HEK293T (cell line): ENCODE measurements at regions not wholly inside any gene's neighbourhood (a gene's known extent, or its start where the extent isn't known, plus 50 kb on each side); places are given as distances from the start of the nearest gene placed in this dataset.
A peak's percentile ranks its signal among the peaks of the same experiment; 100 is the strongest.

Experiments used
- CTCF ChIA-PET: fragments of 350-600 bp; formaldehyde crosslinking; extraction: SDS; loops from one replicate; lab custom pipeline; 2021; ENCODE audit warnings: antibody characterized with exemption, inconsistent platforms; lab: Yijun Ruan, JAX
- POLR2A ChIA-PET: fragments of 350-600 bp; formaldehyde crosslinking; extraction: SDS; loops from one replicate; lab custom pipeline; 2020; ENCODE audit warnings: antibody characterized with exemption, inconsistent platforms; lab: Yijun Ruan, JAX
- DNase-seq: peaks from one replicate; pipeline ENCODE4 v3.0.0; 2012; ENCODE audit warnings: mixed read lengths; ENCODE audit errors: extremely low spot score
- ARNT ChIP-seq: fragments of 450-650 bp; IDR thresholded peaks from 2 replicates; pipeline ENCODE4 v1.6.1; 2017; ENCODE audit warnings: mild to moderate bottlenecking
- BHLHE40 ChIP-seq: fragments of 450-650 bp; IDR thresholded peaks from 2 replicates; pipeline ENCODE4 v1.6.1; 2016; ENCODE audit warnings: mild to moderate bottlenecking, moderate library complexity, borderline replicate concordance
- CTBP1 ChIP-seq: fragments of 450-650 bp; IDR thresholded peaks from 2 replicates; pipeline ENCODE4 v1.6.1; 2016; ENCODE audit warnings: borderline replicate concordance
- ELF4 ChIP-seq: fragments of 450-650 bp; IDR thresholded peaks from 2 replicates; pipeline ENCODE4 v1.6.1; 2017; ENCODE audit warnings: antibody characterized with exemption
- FOXA1 ChIP-seq: fragments of 450-650 bp; IDR thresholded peaks from 2 replicates; pipeline ENCODE4 v1.6.1; 2016; ENCODE audit warnings: mild to moderate bottlenecking
- FOXK2 ChIP-seq: fragments of 450-650 bp; IDR thresholded peaks from 2 replicates; pipeline ENCODE4 v1.6.1; 2016; ENCODE audit warnings: mild to moderate bottlenecking
- FOXM1 ChIP-seq: fragments of 450-650 bp; IDR thresholded peaks from 2 replicates; pipeline ENCODE4 v1.6.1; 2017; ENCODE audit warnings: mild to moderate bottlenecking, borderline replicate concordance
- HDGF ChIP-seq: fragments of 450-650 bp; IDR thresholded peaks from 2 replicates; pipeline ENCODE4 v1.6.1; 2017; ENCODE audit warnings: antibody characterized with exemption, borderline replicate concordance
- L3MBTL2 ChIP-seq: fragments of 450-650 bp; conservative IDR thresholded peaks from 2 replicates; pipeline ENCODE4 v1.6.1; 2016; ENCODE audit warnings: mild to moderate bottlenecking
- LEF1 ChIP-seq: fragments of 450-650 bp; IDR thresholded peaks from 2 replicates; pipeline ENCODE4 v1.6.1; 2017; ENCODE audit warnings: mild to moderate bottlenecking, borderline replicate concordance
- NFRKB ChIP-seq: fragments of 450-650 bp; IDR thresholded peaks from 2 replicates; pipeline ENCODE4 v1.6.1; 2016; ENCODE audit warnings: mild to moderate bottlenecking, moderate library complexity
- PKNOX1 ChIP-seq: fragments of 450-650 bp; IDR thresholded peaks from 2 replicates; pipeline ENCODE4 v1.6.1; 2016
- SP1 ChIP-seq: fragments of 450-650 bp; IDR thresholded peaks from 2 replicates; pipeline ENCODE4 v1.6.1; 2017
- SUZ12 ChIP-seq: fragments of 450-650 bp; IDR thresholded peaks from 2 replicates; pipeline ENCODE4 v1.6.1; 2016; ENCODE audit warnings: mild to moderate bottlenecking
- TARDBP ChIP-seq: fragments of 450-650 bp; IDR thresholded peaks from 2 replicates; pipeline ENCODE4 v1.6.1; 2016
- ZNF384 ChIP-seq: fragments of 450-650 bp; IDR thresholded peaks from 2 replicates; pipeline ENCODE4 v1.6.1; 2016

GRCh38 chr5:28779161-28779754, 1740.9 kb upstream of the CDH9 start:
- DNase-seq = no peak
- TF ChIP-seq SUZ12 = no peak
- TF ChIP-seq LEF1 = no peak
- no peak for TF ChIP-seq HDGF
- CTCF ChIA-PET = no interaction called here
- POLR2A ChIA-PET = no interaction called here

- CTCF ChIA-PET = interaction anchor here (0.6 kb wide), 2 partner anchors 414 to 893 kb away, joined by 3 to 4 read pairs; no protein-coding TSS in a partner anchor
- TF ChIP-seq TARDBP (no peak), FOXA1 (no peak), SUZ12 (no peak), ARNT (no peak), FOXK2 (no peak), CTBP1 (no peak), FOXM1 (no peak), BHLHE40 (no peak), NFRKB (no peak), LEF1 (no peak), ELF4 (no peak)
- no peak for DNase-seq
- POLR2A ChIA-PET = no interaction called here
Measured at GRCh38 chr5:28770307-28770706, 1731.9 kb upstream of the CDH9 start.

- DNase-seq = peak; percentile 6
- CTCF ChIA-PET = no interaction called here
Measured at GRCh38 chr5:28766565-28767158, 1728.3 kb upstream of the CDH9 start.

GRCh38 chr5:28751396-28751795, 1713.0 kb upstream of the CDH9 start:
- ChIA-PET POLR2A (no interaction called here), CTCF (no interaction called here)
- DNase-seq = no peak
- TF ChIP-seq L3MBTL2 (no peak), ZNF384 (no peak), TARDBP (no peak), SUZ12 (no peak), NFRKB (no peak), PKNOX1 (no peak), SP1 (no peak), HDGF (no peak)

More at GRCh38 chr5:28766565-28767158, 1728.3 kb upstream of the CDH9 start:
- TF ChIP-seq ZNF384 (no peak), LEF1 (no peak), SP1 (no peak), L3MBTL2 (no peak), SUZ12 (no peak), NFRKB (no peak), CTBP1 (no peak), HDGF (no peak), FOXA1 (no peak), ELF4 (no peak), BHLHE40 (no peak), TARDBP (no peak), FOXK2 (no peak), PKNOX1 (no peak), ARNT (no peak)
- POLR2A ChIA-PET = no interaction called here

- TF ChIP-seq ELF4 (no peak), SP1 (no peak), FOXA1 (no peak), ARNT (no peak), BHLHE40 (no peak)
- DNase-seq = no peak
- ChIA-PET CTCF (no interaction called here), POLR2A (no interaction called here)
Measured at GRCh38 chr5:28750251-28750650, 1711.9 kb upstream of the CDH9 start.

GRCh38 chr5:28748446-28748845, 1710.1 kb upstream of the CDH9 start:
- TF ChIP-seq FOXA1 (no peak), PKNOX1 (no peak), SP1 (no peak), HDGF (no peak), NFRKB (no peak), L3MBTL2 (no peak), ARNT (no peak), ZNF384 (no peak)
- ChIA-PET POLR2A (no interaction called here), CTCF (interaction anchor here (0.7 kb wide), 1 partner anchor 1699 kb away, joined by 3 read pairs; no protein-coding TSS in a partner anchor)
- no peak for DNase-seq

- TF ChIP-seq CTBP1 (no peak), SP1 (no peak), L3MBTL2 (no peak), ELF4 (no peak), TARDBP (no peak), FOXA1 (no peak), BHLHE40 (no peak), FOXK2 (no peak), PKNOX1 (no peak), HDGF (no peak), NFRKB (no peak), FOXM1 (no peak), LEF1 (no peak), ARNT (no peak), SUZ12 (no peak), ZNF384 (no peak)
- ChIA-PET POLR2A (no interaction called here), CTCF (no interaction called here)
- no peak for DNase-seq
Measured at GRCh38 chr5:28743716-28744110, 1705.3 kb upstream of the CDH9 start.
